HepG2 (cell line): ENCODE measurements at regions not wholly inside any gene's neighbourhood (a gene's known extent, or its start where the extent isn't known, plus 50 kb on each side); places are given as distances from the start of the nearest gene placed in this dataset.
A peak's percentile ranks its signal among the peaks of the same experiment; 100 is the strongest.

Source experiments
- AGO1 ChIP-seq: fragments of 200-400 bp; formaldehyde crosslinking; IDR thresholded peaks from 2 replicates; pipeline ENCODE4 v1.6.1; 2017; ENCODE audit warnings: mild to moderate bottlenecking, low read depth, low read length, moderate library complexity; ENCODE audit not compliant: poor library complexity, severe bottlenecking
- ARHGAP35 ChIP-seq: sonication (generic); formaldehyde crosslinking; IDR thresholded peaks from 2 replicates; pipeline ENCODE4 v1.9.0; 2022; ENCODE audit warnings: mild to moderate bottlenecking, inconsistent platforms, moderate library complexity, missing genetic modification reagents, borderline replicate concordance
- ELF1 ChIP-seq: sonication (generic); formaldehyde crosslinking; IDR thresholded peaks from 2 replicates; pipeline ENCODE4 v1.4.0; 2020; ENCODE audit warnings: missing genetic modification reagents
- HCFC1 ChIP-seq: fragments of 150-350 bp; IDR thresholded peaks from 2 replicates; pipeline ENCODE4 v1.6.1; 2014; ENCODE audit warnings: low read depth, low read length
- MLLT10 ChIP-seq: sonication (generic); formaldehyde crosslinking; IDR thresholded peaks from 2 replicates; pipeline ENCODE4 v1.4.0; 2020; ENCODE audit warnings: missing genetic modification reagents
- MXD4 ChIP-seq: IDR thresholded peaks from 2 replicates; pipeline ENCODE4 v1.6.1; 2016; ENCODE audit warnings: mild to moderate bottlenecking, missing biosample characterization, missing genetic modification reagents
- NR2C2 ChIP-seq: sonication (generic); formaldehyde crosslinking; IDR thresholded peaks from 2 replicates; pipeline ENCODE4 v1.4.0; 2020; ENCODE audit warnings: missing genetic modification reagents, mild to moderate bottlenecking, moderate library complexity, borderline replicate concordance
- REPIN1 ChIP-seq: sonication (generic); formaldehyde crosslinking; IDR thresholded peaks from 2 replicates; pipeline ENCODE4 v1.8.0; 2022; ENCODE audit warnings: missing genetic modification reagents, low read depth, mild to moderate bottlenecking, borderline replicate concordance
- RORA ChIP-seq: sonication (generic); formaldehyde crosslinking; IDR thresholded peaks from 2 replicates; pipeline ENCODE4 v1.5.0; 2020; ENCODE audit warnings: mild to moderate bottlenecking, missing genetic modification reagents, moderate library complexity
- SKI ChIP-seq: fragments of 450-650 bp; IDR thresholded peaks from one replicate; pipeline ENCODE4 v1.6.1; 2018; ENCODE audit warnings: mild to moderate bottlenecking; ENCODE audit not compliant: partially characterized antibody
- SMAD1 ChIP-seq: sonication (generic); formaldehyde crosslinking; IDR thresholded peaks from 2 replicates; pipeline ENCODE4 v1.4.0; 2020; ENCODE audit warnings: missing genetic modification reagents, low read depth, mild to moderate bottlenecking, borderline replicate concordance
- TBL1XR1 ChIP-seq: fragments of 150-350 bp; IDR thresholded peaks from 2 replicates; pipeline ENCODE4 v1.6.1; 2014; ENCODE audit warnings: borderline replicate concordance, low read length; ENCODE audit not compliant: partially characterized antibody
- TIGD3 ChIP-seq: sonication (generic); formaldehyde crosslinking; IDR thresholded peaks from 2 replicates; pipeline ENCODE4 v1.5.1; 2020; ENCODE audit warnings: mild to moderate bottlenecking, missing genetic modification reagents, borderline replicate concordance
- ZNF101 ChIP-seq: sonication (generic); formaldehyde crosslinking; IDR thresholded peaks from 2 replicates; pipeline ENCODE4 v1.4.0; 2020; ENCODE audit warnings: mild to moderate bottlenecking, low read depth, missing genetic modification reagents, borderline replicate concordance
- ZNF234 ChIP-seq: sonication (generic); formaldehyde crosslinking; conservative IDR thresholded peaks from 2 replicates; pipeline ENCODE4 v1.5.1; 2020; ENCODE audit warnings: mild to moderate bottlenecking, missing genetic modification reagents
- ZNF543 ChIP-seq: sonication (generic); formaldehyde crosslinking; IDR thresholded peaks from 2 replicates; pipeline ENCODE4 v1.4.0; 2020; ENCODE audit warnings: mild to moderate bottlenecking, missing genetic modification reagents
- ZNF569 ChIP-seq: sonication (generic); formaldehyde crosslinking; IDR thresholded peaks from 2 replicates; pipeline ENCODE4 v1.5.0; 2020; ENCODE audit warnings: mild to moderate bottlenecking, missing genetic modification reagents, moderate library complexity, borderline replicate concordance
- ZNF576 ChIP-seq: sonication (generic); formaldehyde crosslinking; IDR thresholded peaks from 2 replicates; pipeline ENCODE4 v1.4.0; 2020; ENCODE audit warnings: mild to moderate bottlenecking, missing genetic modification reagents
- ZNF674 ChIP-seq: sonication (generic); formaldehyde crosslinking; IDR thresholded peaks from 2 replicates; pipeline ENCODE4 v1.5.0; 2020; ENCODE audit warnings: low read depth, mild to moderate bottlenecking, missing genetic modification reagents
- ZNF781 ChIP-seq: sonication (generic); formaldehyde crosslinking; IDR thresholded peaks from 2 replicates; pipeline ENCODE4 v1.5.1; 2020; ENCODE audit warnings: borderline replicate concordance, mild to moderate bottlenecking, missing genetic modification reagents; ENCODE audit errors: not compliant biosample characterization
- ZNF878 ChIP-seq: sonication (generic); formaldehyde crosslinking; IDR thresholded peaks from 2 replicates; pipeline ENCODE4 v1.8.1; 2023; ENCODE audit warnings: mild to moderate bottlenecking, missing genetic modification reagents, moderate library complexity
- TF ChIP-seq, protein P1 (sequence below): sonication (generic); formaldehyde crosslinking; IDR thresholded peaks from 2 replicates; pipeline ENCODE4 v1.5.1; 2020; ENCODE audit warnings: mild to moderate bottlenecking, moderate library complexity, missing genetic modification reagents
- TF ChIP-seq, protein P2 (sequence below): sonication (generic); formaldehyde crosslinking; IDR thresholded peaks from 2 replicates; pipeline ENCODE4 v1.4.0; 2020; ENCODE audit warnings: missing genetic modification reagents

GRCh38 chr20:50405915-50406609 lies 104.1 kb upstream of the PTPN1 start (continued):
- peak; percentile 58 for TF ChIP-seq TBL1XR1
- TF ChIP-seq REPIN1 (CRISPR knock-in tag): peak; percentile 36
- TF ChIP-seq ZNF543 (CRISPR knock-in tag): no peak
- no peak for TF ChIP-seq SMAD1 (CRISPR knock-in tag)
- TF ChIP-seq TIGD3 (CRISPR knock-in tag): no peak
- peak; percentile 68 for TF ChIP-seq ELF1 (CRISPR knock-in tag)
- peak; percentile 80 for TF ChIP-seq NR2C2
- TF ChIP-seq HCFC1: no peak
- TF ChIP-seq SKI: peak; percentile 37
- no peak for TF ChIP-seq RORA
- TF ChIP-seq ZNF569: no peak
- TF ChIP-seq ZNF234 (CRISPR knock-in tag): no peak
- TF ChIP-seq MLLT10 (CRISPR knock-in tag): no peak
- TF ChIP-seq ARHGAP35 (CRISPR knock-in tag): 0 out of 2 replicates have a peak, but pooled peaks have one; percentile 28
- TF ChIP-seq, protein P1, sequence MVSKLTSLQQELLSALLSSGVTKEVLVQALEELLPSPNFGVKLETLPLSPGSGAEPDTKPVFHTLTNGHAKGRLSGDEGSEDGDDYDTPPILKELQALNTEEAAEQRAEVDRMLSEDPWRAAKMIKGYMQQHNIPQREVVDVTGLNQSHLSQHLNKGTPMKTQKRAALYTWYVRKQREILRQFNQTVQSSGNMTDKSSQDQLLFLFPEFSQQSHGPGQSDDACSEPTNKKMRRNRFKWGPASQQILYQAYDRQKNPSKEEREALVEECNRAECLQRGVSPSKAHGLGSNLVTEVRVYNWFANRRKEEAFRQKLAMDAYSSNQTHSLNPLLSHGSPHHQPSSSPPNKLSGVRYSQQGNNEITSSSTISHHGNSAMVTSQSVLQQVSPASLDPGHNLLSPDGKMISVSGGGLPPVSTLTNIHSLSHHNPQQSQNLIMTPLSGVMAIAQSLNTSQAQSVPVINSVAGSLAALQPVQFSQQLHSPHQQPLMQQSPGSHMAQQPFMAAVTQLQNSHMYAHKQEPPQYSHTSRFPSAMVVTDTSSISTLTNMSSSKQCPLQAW (CRISPR knock-in tag): peak; percentile 70
- TF ChIP-seq ZNF101 (CRISPR knock-in tag): no peak
- TF ChIP-seq, protein P2, sequence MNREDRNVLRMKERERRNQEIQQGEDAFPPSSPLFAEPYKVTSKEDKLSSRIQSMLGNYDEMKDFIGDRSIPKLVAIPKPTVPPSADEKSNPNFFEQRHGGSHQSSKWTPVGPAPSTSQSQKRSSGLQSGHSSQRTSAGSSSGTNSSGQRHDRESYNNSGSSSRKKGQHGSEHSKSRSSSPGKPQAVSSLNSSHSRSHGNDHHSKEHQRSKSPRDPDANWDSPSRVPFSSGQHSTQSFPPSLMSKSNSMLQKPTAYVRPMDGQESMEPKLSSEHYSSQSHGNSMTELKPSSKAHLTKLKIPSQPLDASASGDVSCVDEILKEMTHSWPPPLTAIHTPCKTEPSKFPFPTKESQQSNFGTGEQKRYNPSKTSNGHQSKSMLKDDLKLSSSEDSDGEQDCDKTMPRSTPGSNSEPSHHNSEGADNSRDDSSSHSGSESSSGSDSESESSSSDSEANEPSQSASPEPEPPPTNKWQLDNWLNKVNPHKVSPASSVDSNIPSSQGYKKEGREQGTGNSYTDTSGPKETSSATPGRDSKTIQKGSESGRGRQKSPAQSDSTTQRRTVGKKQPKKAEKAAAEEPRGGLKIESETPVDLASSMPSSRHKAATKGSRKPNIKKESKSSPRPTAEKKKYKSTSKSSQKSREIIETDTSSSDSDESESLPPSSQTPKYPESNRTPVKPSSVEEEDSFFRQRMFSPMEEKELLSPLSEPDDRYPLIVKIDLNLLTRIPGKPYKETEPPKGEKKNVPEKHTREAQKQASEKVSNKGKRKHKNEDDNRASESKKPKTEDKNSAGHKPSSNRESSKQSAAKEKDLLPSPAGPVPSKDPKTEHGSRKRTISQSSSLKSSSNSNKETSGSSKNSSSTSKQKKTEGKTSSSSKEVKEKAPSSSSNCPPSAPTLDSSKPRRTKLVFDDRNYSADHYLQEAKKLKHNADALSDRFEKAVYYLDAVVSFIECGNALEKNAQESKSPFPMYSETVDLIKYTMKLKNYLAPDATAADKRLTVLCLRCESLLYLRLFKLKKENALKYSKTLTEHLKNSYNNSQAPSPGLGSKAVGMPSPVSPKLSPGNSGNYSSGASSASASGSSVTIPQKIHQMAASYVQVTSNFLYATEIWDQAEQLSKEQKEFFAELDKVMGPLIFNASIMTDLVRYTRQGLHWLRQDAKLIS (CRISPR knock-in tag): peak; percentile 94
- peak; percentile 73; the same call in 1 of the 2 replicates for TF ChIP-seq MXD4 (CRISPR knock-in tag)
- no peak for TF ChIP-seq ZNF674 (CRISPR knock-in tag)
- TF ChIP-seq AGO1: no peak
- TF ChIP-seq ZNF878 (CRISPR knock-in tag): peak; percentile 85; the same call in 1 of the 2 replicates
- TF ChIP-seq ZNF781 (CRISPR knock-in tag): no peak
- no peak for TF ChIP-seq ZNF576 (CRISPR knock-in tag)
